ENCODE measurements at regions not wholly inside any gene's neighbourhood (a gene's known extent, or its start where the extent isn't known, plus 50 kb on each side); places are given as distances from the start of the nearest gene placed in this dataset.

- TF ChIP-seq CTCF (IDR thresholded peaks at IDR 0.05; ENCODE audit: insufficient read depth, low read length): no peak
- TF ChIP-seq POLR2AphosphoS5 (IDR thresholded peaks at IDR 0.05; ENCODE audit: low read depth): no peak
- TF ChIP-seq REST (IDR thresholded peaks at IDR 0.05; ENCODE audit: insufficient replicate concordance, low read depth): no peak
- TF ChIP-seq GABPA (IDR thresholded peaks at IDR 0.05; ENCODE audit: low read depth): no peak
- no peak for TF ChIP-seq SPI1 (IDR thresholded peaks at IDR 0.05; ENCODE audit: borderline replicate concordance, low read depth)
These were observed 126.9 kb downstream of the KATNIP start for GRCh38 chr16:27676839-27677238.

Measured in HL-60 (cell line).